Gastroesophageal sphincter (tissue), 3 donors: ENCODE measurements at regions not wholly inside any gene's neighbourhood (a gene's known extent, or its start where the extent isn't known, plus 50 kb on each side); places are given as distances from the start of the nearest gene placed in this dataset.

Source experiments
- POLR2A ChIP-seq, 2 donors: fragments of 450-650 bp; IDR thresholded peaks; one replicate each; pipeline ENCODE4 v1.6.1; 2017; ENCODE audit warnings: antibody characterized with exemption in 2 of 2, mild to moderate bottlenecking in 2 of 2, moderate library complexity in 1 of 2
- POLR2AphosphoS5 ChIP-seq: sonication (generic); formaldehyde crosslinking; IDR thresholded peaks from one replicate; pipeline ENCODE4 v1.6.1; 2017; ENCODE audit warnings: antibody characterized with exemption
- TF ChIP-seq, protein P1 (sequence below), 4 experiments: fragments of 200-600 bp in 2 of 4; fragments of 450-650 bp in 2 of 4; sonication (generic) in 1 of 4; IDR thresholded peaks; one replicate each; pipeline ENCODE4 v1.5.1; 2017 to 2019; ENCODE audit warnings: antibody characterized with exemption in 4 of 4, mild to moderate bottlenecking in 2 of 4, moderate library complexity in 2 of 4

DNA sequence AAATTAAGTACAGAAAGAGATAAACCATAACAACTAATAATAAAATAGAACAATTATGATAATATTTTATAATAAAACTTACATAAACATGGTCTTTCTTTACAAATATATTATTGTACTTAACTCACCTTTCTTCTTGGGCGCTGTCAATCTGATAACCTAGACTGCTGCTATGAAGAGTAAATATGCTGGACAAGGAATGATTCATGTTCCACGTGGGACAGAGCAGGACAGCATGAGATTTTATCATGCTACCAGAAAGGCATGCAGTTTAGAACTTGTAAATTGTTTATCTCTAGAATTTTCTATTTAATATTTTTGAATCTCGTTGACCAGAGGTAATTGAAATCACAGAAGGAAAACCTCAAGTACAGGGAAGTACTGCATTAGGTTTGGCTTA is 210.7 kb downstream of the ANKRD30B start:
- TF ChIP-seq, protein P1, sequence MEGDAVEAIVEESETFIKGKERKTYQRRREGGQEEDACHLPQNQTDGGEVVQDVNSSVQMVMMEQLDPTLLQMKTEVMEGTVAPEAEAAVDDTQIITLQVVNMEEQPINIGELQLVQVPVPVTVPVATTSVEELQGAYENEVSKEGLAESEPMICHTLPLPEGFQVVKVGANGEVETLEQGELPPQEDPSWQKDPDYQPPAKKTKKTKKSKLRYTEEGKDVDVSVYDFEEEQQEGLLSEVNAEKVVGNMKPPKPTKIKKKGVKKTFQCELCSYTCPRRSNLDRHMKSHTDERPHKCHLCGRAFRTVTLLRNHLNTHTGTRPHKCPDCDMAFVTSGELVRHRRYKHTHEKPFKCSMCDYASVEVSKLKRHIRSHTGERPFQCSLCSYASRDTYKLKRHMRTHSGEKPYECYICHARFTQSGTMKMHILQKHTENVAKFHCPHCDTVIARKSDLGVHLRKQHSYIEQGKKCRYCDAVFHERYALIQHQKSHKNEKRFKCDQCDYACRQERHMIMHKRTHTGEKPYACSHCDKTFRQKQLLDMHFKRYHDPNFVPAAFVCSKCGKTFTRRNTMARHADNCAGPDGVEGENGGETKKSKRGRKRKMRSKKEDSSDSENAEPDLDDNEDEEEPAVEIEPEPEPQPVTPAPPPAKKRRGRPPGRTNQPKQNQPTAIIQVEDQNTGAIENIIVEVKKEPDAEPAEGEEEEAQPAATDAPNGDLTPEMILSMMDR (IDR thresholded peaks at IDR 0.05): no peak
- no peak for TF ChIP-seq POLR2A (IDR thresholded peaks at IDR 0.05)
- TF ChIP-seq POLR2AphosphoS5: no peak
